Osteoblast (primary cell): ENCODE measurements at regions not wholly inside any gene's neighbourhood (a gene's known extent, or its start where the extent isn't known, plus 50 kb on each side); places are given as distances from the start of the nearest gene placed in this dataset.

Experiments used
- DNase-seq: peaks from one replicate; pipeline ENCODE4 v3.0.0; 2011; ENCODE audit warnings: low spot score, mixed read lengths; ENCODE audit not compliant: insufficient read length; ENCODE audit errors: missing footprints
- H2AFZ ChIP-seq: 2 replicates; pipeline ENCODE4 v1.6.0; 2011; ENCODE audit warnings: mild to moderate bottlenecking, low read length
- H3K27ac ChIP-seq: 2 replicates; pipeline ENCODE4 v1.5.1; 2011; ENCODE audit warnings: mild to moderate bottlenecking, low read depth, low read length, moderate library complexity
- H3K27me3 ChIP-seq: 2 replicates; pipeline ENCODE4 v1.6.0; 2012; ENCODE audit warnings: mild to moderate bottlenecking, control low read depth, inconsistent platforms, low read length, moderate library complexity; ENCODE audit not compliant: insufficient read depth
- H3K36me3 ChIP-seq: 2 replicates; pipeline ENCODE4 v1.5.1; 2011; ENCODE audit warnings: mild to moderate bottlenecking, low read length, control low read depth, moderate library complexity; ENCODE audit not compliant: insufficient read depth
- H3K4me1 ChIP-seq: 2 replicates; pipeline ENCODE4 v1.5.1; 2011; ENCODE audit warnings: mild to moderate bottlenecking, low read length, control low read depth, moderate library complexity; ENCODE audit not compliant: insufficient read depth
- H3K4me2 ChIP-seq: 2 replicates; pipeline ENCODE4 v1.6.0; 2011; ENCODE audit warnings: mild to moderate bottlenecking, low read length; ENCODE audit not compliant: insufficient read depth
- H3K4me3 ChIP-seq: fragments of 200-600 bp; sonication (generic); 3 replicates; pipeline ENCODE4 v1.5.1; 2012; ENCODE audit warnings: mild to moderate bottlenecking, low read length, inconsistent platforms; ENCODE audit not compliant: insufficient read depth
- H3K79me2 ChIP-seq: 2 replicates; pipeline ENCODE4 v1.6.0; 2012; ENCODE audit warnings: mild to moderate bottlenecking, low read length, control low read depth, inconsistent platforms; ENCODE audit not compliant: insufficient read depth
- H3K9me3 ChIP-seq: 2 replicates; pipeline ENCODE4 v1.5.1; 2011; ENCODE audit warnings: low read depth, low read length, control low read depth
- H4K20me1 ChIP-seq: 2 replicates; pipeline ENCODE4 v1.6.0; 2012; ENCODE audit warnings: mild to moderate bottlenecking, low read length, control low read depth; ENCODE audit not compliant: insufficient read depth
- TF ChIP-seq, protein P1 (sequence below): IDR thresholded peaks from 2 replicates; pipeline ENCODE4 v1.5.1; 2011; ENCODE audit warnings: mild to moderate bottlenecking, low read depth, low read length, moderate library complexity; ENCODE audit errors: extremely low read depth

- TF ChIP-seq, protein P1, sequence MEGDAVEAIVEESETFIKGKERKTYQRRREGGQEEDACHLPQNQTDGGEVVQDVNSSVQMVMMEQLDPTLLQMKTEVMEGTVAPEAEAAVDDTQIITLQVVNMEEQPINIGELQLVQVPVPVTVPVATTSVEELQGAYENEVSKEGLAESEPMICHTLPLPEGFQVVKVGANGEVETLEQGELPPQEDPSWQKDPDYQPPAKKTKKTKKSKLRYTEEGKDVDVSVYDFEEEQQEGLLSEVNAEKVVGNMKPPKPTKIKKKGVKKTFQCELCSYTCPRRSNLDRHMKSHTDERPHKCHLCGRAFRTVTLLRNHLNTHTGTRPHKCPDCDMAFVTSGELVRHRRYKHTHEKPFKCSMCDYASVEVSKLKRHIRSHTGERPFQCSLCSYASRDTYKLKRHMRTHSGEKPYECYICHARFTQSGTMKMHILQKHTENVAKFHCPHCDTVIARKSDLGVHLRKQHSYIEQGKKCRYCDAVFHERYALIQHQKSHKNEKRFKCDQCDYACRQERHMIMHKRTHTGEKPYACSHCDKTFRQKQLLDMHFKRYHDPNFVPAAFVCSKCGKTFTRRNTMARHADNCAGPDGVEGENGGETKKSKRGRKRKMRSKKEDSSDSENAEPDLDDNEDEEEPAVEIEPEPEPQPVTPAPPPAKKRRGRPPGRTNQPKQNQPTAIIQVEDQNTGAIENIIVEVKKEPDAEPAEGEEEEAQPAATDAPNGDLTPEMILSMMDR: no peak
- Histone ChIP-seq H3K27me3 (no peaks in the 10 kb centered on the region), H3K79me2 (no peaks in the 10 kb centered on the region), H2AFZ (no peak overlapping the region), H3K36me3 (no peaks in the 10 kb centered on the region), H3K27ac (no peak overlapping the region), H3K4me3 (no peak overlapping the region), H3K4me2 (no peak overlapping the region), H3K9me3 (no peaks in the 10 kb centered on the region), H3K4me1 (no peaks in the 10 kb centered on the region), H4K20me1 (no peaks in the 10 kb centered on the region)
- peak; percentile 26 for DNase-seq
These were observed 150.1 kb upstream of the NUDT10 start for GRCh38 chrX:51182545-51182944.

DNA sequence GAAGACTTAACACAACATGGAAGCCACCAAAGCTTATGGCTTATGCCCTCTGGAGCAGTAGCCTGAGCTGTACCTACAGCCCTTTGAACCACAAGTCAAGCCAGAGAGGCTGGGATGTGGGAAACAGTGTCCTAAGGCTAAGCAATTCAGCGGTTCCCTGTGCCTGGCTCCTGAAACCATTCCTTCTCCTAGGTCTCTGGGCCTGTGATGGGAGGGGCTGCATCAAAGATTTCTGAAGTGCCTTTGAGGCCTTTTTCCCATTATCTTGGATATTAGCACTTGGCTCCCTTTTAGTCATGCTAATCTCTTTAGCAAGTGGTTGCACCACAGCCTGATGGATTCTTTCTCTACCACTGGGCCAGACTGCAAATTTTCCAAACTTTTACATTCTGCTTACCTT is 140.5 kb upstream of the NUDT10 start:
- no peaks in the 10 kb centered on the region for H3K79me2 ChIP-seq
- TF ChIP-seq, protein P1: no peak
- H3K27me3 ChIP-seq: no peaks in the 10 kb centered on the region
- DNase-seq: no peak
- no peaks in the 10 kb centered on the region for H3K36me3 ChIP-seq
- no peak overlapping the region for H3K4me3 ChIP-seq
- no peaks in the 10 kb centered on the region for H3K9me3 ChIP-seq
- no peak overlapping the region for H3K4me2 ChIP-seq
- H2AFZ ChIP-seq: no peak overlapping the region
- H3K4me1 ChIP-seq: no peaks in the 10 kb centered on the region
- H4K20me1 ChIP-seq: no peaks in the 10 kb centered on the region
- H3K27ac ChIP-seq: no peak overlapping the region

DNA sequence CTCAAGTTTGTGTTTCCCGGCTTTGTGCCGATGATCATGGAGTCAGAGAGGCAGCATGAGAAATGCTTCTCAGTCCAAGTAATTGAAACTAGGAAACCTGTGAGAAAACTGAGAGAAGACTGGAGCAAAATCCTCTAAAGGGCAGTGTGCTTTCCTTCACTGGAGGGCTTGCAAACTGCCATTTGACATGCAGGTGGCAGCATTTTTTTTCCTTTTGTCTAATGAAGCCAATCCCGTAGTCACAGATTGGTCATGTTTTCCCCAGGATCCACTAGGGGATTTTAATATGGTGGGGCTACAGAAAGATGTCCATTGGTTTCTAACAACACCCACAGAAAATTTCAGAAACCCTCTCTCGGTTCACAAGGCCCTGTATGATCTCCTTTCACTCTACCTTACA is 117.4 kb upstream of the NUDT10 start:
- TF ChIP-seq, protein P1: no peak
- no peak for DNase-seq
- H3K27me3 ChIP-seq: no peaks in the 10 kb centered on the region

DNA sequence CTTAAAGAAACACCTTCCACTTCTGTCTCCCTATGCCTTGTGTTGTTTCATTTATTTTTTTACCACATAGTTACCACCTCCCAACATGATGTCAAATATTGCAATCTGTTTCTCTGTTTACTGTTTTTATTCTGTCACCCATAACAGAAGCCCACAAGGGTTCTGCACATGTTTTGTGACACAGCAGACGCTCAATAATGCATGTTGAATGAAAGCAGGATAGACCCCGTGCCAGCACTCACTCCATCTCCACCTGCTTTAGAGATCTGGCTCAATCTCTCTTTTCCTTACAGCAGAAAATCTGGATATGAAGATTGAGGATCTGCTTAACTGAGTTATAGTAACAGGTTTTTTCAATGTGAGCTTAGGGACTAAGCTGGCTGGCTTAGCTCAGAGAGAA is 116.8 kb upstream of the NUDT10 start:
- H3K4me3 ChIP-seq: no peak overlapping the region
- H4K20me1 ChIP-seq: no peaks in the 10 kb centered on the region
- no peaks in the 10 kb centered on the region for H3K36me3 ChIP-seq
- H3K4me2 ChIP-seq: no peak overlapping the region
- H3K79me2 ChIP-seq: no peaks in the 10 kb centered on the region
- no peak overlapping the region for H3K27ac ChIP-seq
- TF ChIP-seq, protein P1: no peak
- H2AFZ ChIP-seq: no peak overlapping the region
- H3K4me1 ChIP-seq: no peaks in the 10 kb centered on the region
- no peaks in the 10 kb centered on the region for H3K9me3 ChIP-seq
- no peaks in the 10 kb centered on the region for H3K27me3 ChIP-seq
- no peak for DNase-seq

More for the DNA sequence above, 117.4 kb upstream of the NUDT10 start:
- H3K27ac ChIP-seq: no peak overlapping the region
- no peaks in the 10 kb centered on the region for H3K36me3 ChIP-seq
- no peak overlapping the region for H3K4me3 ChIP-seq
- no peak overlapping the region for H2AFZ ChIP-seq
- no peaks in the 10 kb centered on the region for H3K79me2 ChIP-seq
- H4K20me1 ChIP-seq: no peaks in the 10 kb centered on the region
- H3K4me1 ChIP-seq: no peaks in the 10 kb centered on the region
- no peak overlapping the region for H3K4me2 ChIP-seq
- H3K9me3 ChIP-seq: no peaks in the 10 kb centered on the region
